GM21717 (cell line): ENCODE measurements at regions not wholly inside any gene's neighbourhood (a gene's known extent, or its start where the extent isn't known, plus 50 kb on each side); places are given as distances from the start of the nearest gene placed in this dataset.

Source experiments
- ATAC-seq: cut with Tn5 transposase; IDR thresholded peaks from one replicate; pipeline ENCODE4 v1.9.1; 2021; ENCODE audit warnings: mild to moderate bottlenecking, moderate library complexity; ENCODE audit not compliant: unreplicated experiment

- no peak for ATAC-seq
These were observed 66.6 kb downstream of the YIPF5 start for GRCh38 chr5:144103611-144104485.

- no peak for ATAC-seq
These were observed 65.1 kb downstream of the YIPF5 start for GRCh38 chr5:144105371-144105770.

GRCh38 chr5:144108131-144108530 lies 62.3 kb downstream of the YIPF5 start:
- ATAC-seq = no peak
